AG09309 (cell line): ENCODE measurements at regions not wholly inside any gene's neighbourhood (a gene's known extent, or its start where the extent isn't known, plus 50 kb on each side); places are given as distances from the start of the nearest gene placed in this dataset.
A peak's percentile ranks its signal among the peaks of the same experiment; 100 is the strongest.

ENCODE experiments used
- DNase-seq: peaks from one replicate; pipeline ENCODE4 v3.0.0-alpha.2; 2010; ENCODE audit warnings: low read depth
- H3K4me3 ChIP-seq: 2 replicates; pipeline ENCODE4 v1.5.1; 2011; ENCODE audit warnings: mild to moderate bottlenecking, low read depth, low read length, moderate library complexity; ENCODE audit not compliant: control insufficient read depth
- TF ChIP-seq, protein P1 (sequence below): IDR thresholded peaks from 2 replicates; pipeline ENCODE4 v1.5.1; 2011; ENCODE audit warnings: mild to moderate bottlenecking, low read depth, low read length, inconsistent platforms; ENCODE audit not compliant: insufficient read depth, control insufficient read depth; ENCODE audit errors: missing control alignments

DNA sequence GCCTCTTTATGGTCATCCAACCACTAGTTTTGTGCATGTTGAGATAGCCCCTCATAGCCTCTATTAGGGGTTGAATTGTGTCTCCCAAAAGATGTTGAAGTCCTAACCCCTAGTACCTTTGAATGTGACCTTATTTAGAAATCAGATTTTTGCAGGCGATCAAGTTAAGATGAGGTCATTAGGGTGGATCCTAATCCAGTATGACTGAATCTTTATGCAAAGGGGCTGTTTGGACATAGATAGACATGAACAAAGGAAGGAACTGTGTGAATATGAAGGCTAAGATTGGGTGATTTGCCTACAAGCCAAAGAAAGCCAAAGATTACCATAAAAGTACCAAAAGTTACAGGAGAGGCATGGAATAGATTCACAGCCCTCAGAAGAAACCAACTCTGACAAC is 209.6 kb downstream of the NUAK1 start:
- no peak for DNase-seq
- no peak overlapping the region for H3K4me3 ChIP-seq
- TF ChIP-seq, protein P1, sequence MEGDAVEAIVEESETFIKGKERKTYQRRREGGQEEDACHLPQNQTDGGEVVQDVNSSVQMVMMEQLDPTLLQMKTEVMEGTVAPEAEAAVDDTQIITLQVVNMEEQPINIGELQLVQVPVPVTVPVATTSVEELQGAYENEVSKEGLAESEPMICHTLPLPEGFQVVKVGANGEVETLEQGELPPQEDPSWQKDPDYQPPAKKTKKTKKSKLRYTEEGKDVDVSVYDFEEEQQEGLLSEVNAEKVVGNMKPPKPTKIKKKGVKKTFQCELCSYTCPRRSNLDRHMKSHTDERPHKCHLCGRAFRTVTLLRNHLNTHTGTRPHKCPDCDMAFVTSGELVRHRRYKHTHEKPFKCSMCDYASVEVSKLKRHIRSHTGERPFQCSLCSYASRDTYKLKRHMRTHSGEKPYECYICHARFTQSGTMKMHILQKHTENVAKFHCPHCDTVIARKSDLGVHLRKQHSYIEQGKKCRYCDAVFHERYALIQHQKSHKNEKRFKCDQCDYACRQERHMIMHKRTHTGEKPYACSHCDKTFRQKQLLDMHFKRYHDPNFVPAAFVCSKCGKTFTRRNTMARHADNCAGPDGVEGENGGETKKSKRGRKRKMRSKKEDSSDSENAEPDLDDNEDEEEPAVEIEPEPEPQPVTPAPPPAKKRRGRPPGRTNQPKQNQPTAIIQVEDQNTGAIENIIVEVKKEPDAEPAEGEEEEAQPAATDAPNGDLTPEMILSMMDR: no peak

DNA sequence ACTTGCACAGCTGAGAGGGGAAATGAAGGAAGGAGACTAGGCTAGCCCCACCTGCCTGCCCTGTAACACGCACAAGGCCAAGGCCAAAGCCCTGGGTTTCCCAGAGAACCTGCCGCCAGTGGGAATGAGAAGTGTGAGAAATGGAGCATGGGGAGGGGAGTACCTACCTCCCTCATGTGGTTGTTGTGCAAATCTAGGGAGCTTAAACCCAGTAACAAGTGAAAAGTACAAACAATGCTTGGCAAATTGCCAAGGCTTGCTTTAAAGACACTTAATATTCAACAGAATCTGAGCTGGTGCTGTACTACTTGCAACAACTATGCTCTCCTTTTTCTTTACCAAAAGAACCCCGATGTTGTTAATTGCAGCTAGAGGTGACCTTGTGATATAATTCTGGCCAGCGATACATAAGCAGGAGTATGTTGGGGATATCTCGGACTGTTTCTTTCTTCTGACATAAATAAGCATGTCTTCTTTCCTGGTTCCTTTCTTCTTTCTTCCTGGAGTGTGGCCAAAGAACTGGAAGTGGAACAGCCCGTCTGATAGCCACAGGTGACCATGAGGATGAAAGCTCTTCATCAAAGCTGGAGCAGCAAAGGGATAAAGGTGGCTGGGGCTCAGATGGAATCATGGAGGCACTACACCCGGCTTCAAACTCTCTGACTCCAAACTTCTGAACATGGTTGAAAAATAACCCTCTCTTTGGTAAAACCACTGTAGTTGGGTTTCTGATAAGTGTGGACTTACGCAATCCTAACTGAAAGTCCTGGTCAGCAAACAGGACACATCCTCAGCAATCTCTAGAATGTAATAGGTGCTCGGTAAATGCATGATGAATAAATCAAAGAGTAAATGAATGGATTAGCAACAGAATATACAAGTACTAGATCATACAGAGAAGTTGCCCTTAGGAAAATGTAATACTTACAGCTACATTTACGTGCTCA is 207.9 kb downstream of the NUAK1 start:
- H3K4me3 ChIP-seq: no peak overlapping the region
- DNase-seq: no peak
- TF ChIP-seq, protein P1: no peak

DNA sequence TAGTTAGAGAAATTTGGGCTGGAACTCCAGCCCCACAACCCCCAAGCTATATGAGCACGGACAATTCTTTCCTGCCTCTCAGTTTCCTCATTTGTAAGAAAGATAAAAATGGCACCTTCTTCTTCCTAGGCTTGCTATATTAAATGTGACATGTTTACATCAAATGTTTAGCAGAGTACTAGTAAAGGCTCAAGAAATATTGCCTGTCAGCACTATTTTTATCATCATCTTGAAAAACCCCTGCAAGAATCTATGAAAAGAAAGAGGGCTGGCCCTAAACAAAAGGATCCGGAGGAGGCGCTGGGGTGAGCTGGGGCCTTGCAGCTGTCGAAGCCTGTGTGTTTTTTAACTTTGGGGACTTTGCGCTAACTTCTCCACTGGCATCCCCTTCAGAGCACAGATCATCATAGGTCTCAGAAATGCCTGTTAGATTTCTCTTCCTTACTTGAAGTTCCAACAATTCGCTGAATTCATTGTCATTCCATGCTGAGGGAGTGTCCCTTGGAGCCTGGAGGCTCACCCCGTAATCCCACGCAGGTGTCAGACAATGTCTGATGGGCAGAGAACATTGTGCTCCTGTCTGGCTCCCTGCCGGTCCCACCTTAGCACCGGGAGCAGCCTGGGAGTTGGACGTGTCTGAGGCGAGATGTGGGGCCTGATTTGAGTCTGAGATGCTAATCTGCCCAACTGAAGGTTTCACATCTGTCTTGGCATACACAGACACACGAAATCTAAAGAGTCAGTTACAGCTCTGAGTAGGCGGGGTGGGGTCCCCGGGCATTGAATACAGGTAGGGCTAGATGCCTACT is 206.8 kb downstream of the NUAK1 start:
- DNase-seq: no peak
- TF ChIP-seq, protein P1: no peak
- H3K4me3 ChIP-seq: no peak overlapping the region

DNA sequence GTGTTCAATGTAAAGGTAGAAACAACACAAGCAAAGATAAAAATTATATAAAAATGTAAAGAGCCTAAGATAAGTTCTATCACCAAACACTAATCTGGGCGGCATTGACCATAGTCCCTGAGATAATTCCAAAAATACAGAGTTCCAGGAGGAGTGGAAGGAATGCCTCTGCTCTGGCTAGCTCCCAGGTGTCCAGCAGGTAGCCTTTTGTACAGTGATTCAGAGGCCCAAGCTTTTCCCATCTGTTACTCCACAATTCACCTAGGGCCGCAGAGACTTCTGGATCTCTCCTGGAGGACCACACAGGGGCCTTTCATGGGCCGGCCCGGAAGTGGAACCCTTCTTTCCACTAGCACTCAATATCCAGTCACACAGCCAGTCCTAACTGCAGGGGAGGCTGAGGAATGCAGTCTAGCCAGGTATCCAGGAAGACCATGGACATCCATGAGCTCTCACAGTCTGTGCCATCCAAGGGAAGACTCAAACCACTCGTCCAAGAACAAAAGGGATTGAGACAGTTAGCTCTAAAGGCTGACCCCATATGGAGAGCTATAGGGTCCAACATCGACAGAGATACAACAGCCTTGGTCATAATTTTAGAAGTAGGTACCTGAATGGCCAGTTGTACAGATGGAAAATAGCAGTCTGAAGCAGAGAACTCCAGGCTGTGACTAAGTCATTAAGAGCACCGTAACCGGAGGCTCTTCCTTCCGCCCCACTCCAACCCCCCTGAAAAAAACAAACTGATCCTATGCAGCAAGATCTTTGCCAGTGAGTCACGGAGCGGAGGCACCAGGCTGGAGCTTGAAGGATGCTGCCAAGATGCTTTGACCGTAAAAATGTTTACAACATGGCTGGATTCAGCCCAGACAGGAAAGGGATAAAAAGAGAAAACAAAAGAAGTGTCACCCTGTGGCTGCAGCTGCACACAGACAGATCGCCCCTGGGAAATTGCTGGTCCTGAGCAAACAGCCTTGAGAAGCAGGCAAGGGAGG is 204.8 kb downstream of the NUAK1 start:
- no peak overlapping the region for H3K4me3 ChIP-seq
- TF ChIP-seq, protein P1: no peak
- peak; percentile 93 for DNase-seq

DNA sequence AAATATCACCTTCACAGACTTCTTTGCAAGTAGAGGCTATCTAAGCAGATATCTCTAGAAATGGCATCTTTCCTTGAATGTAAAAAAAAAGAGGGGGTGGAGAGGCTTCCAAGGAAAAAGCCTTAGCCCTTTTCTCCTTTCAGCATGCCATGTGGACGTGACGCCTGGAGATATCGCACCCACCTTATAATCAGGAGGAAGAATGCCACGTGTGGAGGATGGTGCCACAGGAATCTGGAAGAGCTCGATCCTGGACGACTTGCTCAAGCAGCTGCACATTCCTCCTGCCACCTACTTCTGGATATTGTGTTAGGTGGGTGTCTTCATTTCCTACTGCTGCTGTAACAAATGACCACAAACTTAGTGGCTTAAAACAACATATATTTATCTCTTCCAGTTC is 203.6 kb downstream of the NUAK1 start:
- TF ChIP-seq, protein P1: no peak
- no peak for DNase-seq
- H3K4me3 ChIP-seq: no peak overlapping the region

DNA sequence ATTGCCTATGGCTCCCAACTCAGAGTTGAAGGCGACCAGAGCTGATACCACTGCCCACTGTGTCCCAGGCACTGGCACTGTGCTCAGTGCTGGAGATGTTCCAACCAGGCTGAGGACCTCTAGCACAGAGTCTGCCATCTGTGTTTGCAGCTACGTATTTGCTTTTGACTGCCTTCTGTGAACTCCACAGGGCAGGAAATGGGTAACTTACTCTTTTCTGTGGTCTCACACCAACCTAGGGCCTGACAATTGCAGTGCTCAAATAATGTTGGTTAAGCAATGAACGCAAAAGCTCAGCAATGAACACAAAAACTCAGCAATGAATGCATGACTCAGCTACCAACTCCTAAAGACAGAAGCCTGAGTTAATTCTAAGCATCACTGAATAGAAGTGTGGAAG is 202.8 kb downstream of the NUAK1 start:
- TF ChIP-seq, protein P1: no peak
- DNase-seq: peak; percentile 16

More for the DNA sequence above, 202.8 kb downstream of the NUAK1 start:
- no peak overlapping the region for H3K4me3 ChIP-seq
